ENCODE measurements at regions not wholly inside any gene's neighbourhood (a gene's known extent, or its start where the extent isn't known, plus 50 kb on each side); places are given as distances from the start of the nearest gene placed in this dataset.

DNA sequence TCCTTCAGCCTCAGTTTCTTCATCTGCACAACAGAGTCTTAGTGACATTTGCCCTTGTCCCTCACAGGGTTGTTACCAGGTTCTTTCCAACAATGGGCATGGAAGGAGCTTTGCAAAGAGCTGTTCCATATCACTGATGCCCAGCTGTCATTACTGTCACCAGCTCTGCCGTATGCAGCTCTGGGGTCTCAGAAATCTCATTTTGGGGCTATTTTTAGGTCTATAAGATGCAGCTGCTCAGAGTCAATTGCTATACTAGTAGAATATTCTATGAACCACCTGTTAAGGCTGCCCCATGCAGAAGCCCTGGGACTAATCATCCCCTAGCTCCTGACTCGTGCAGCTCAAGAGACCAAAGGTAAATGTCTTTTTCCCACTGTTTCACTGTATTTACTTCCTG lies 105.1 kb upstream of the TNPO1 start:
- Histone ChIP-seq H3K4me3 (no peak overlapping the region), H3K9me2 (ENCODE audit: insufficient read depth) (no peaks in the 10 kb centered on the region), H3K36me3 (ENCODE audit: insufficient read depth) (no peaks in the 10 kb centered on the region), H4K20me1 (replicated peaks; ENCODE audit: insufficient read depth) (no peaks in the 10 kb centered on the region), H3K27me3 (ENCODE audit: insufficient read depth) (no peaks in the 10 kb centered on the region), H2AFZ (no peak overlapping the region), H3K4me2 (no peak overlapping the region), H3K27ac (ENCODE audit: low read depth) (no peak overlapping the region), H3K79me2 (replicated peaks; ENCODE audit: insufficient read depth) (no peaks in the 10 kb centered on the region), H3K4me1 (ENCODE audit: insufficient read depth) (no peaks in the 10 kb centered on the region), H3F3A (replicated peaks; ENCODE audit: low read depth) (no peaks in the 10 kb centered on the region)
- no peaks in the 10 kb centered on the region; the same call in 2 of the 3 replicates for H3K4me1 Mint-ChIP-seq
- TF ChIP-seq, protein P1, sequence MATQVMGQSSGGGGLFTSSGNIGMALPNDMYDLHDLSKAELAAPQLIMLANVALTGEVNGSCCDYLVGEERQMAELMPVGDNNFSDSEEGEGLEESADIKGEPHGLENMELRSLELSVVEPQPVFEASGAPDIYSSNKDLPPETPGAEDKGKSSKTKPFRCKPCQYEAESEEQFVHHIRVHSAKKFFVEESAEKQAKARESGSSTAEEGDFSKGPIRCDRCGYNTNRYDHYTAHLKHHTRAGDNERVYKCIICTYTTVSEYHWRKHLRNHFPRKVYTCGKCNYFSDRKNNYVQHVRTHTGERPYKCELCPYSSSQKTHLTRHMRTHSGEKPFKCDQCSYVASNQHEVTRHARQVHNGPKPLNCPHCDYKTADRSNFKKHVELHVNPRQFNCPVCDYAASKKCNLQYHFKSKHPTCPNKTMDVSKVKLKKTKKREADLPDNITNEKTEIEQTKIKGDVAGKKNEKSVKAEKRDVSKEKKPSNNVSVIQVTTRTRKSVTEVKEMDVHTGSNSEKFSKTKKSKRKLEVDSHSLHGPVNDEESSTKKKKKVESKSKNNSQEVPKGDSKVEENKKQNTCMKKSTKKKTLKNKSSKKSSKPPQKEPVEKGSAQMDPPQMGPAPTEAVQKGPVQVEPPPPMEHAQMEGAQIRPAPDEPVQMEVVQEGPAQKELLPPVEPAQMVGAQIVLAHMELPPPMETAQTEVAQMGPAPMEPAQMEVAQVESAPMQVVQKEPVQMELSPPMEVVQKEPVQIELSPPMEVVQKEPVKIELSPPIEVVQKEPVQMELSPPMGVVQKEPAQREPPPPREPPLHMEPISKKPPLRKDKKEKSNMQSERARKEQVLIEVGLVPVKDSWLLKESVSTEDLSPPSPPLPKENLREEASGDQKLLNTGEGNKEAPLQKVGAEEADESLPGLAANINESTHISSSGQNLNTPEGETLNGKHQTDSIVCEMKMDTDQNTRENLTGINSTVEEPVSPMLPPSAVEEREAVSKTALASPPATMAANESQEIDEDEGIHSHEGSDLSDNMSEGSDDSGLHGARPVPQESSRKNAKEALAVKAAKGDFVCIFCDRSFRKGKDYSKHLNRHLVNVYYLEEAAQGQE (IDR thresholded peaks at IDR 0.05; ENCODE audit: unreplicated experiment): no peak
- no peak for TF ChIP-seq ZNF331 (CRISPR knock-in tag; IDR thresholded peaks at IDR 0.05; ENCODE audit: low read depth)
- TF ChIP-seq ZNF114 (CRISPR knock-in tag; IDR thresholded peaks at IDR 0.05): no peak
- TF ChIP-seq POLR2AphosphoS5 (IDR thresholded peaks at IDR 0.05; ENCODE audit: low read depth): no peak
- TF ChIP-seq, protein P2, sequence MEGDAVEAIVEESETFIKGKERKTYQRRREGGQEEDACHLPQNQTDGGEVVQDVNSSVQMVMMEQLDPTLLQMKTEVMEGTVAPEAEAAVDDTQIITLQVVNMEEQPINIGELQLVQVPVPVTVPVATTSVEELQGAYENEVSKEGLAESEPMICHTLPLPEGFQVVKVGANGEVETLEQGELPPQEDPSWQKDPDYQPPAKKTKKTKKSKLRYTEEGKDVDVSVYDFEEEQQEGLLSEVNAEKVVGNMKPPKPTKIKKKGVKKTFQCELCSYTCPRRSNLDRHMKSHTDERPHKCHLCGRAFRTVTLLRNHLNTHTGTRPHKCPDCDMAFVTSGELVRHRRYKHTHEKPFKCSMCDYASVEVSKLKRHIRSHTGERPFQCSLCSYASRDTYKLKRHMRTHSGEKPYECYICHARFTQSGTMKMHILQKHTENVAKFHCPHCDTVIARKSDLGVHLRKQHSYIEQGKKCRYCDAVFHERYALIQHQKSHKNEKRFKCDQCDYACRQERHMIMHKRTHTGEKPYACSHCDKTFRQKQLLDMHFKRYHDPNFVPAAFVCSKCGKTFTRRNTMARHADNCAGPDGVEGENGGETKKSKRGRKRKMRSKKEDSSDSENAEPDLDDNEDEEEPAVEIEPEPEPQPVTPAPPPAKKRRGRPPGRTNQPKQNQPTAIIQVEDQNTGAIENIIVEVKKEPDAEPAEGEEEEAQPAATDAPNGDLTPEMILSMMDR (conservative IDR thresholded peaks at IDR 0.05; ENCODE audit: low read depth in 2 of 2): no peak
- TF ChIP-seq CREB1 (CRISPR knock-in tag; IDR thresholded peaks at IDR 0.05; ENCODE audit: low read depth): no peak
- TF ChIP-seq EZH2 (IDR thresholded peaks at IDR 0.05; ENCODE audit: low read depth, unreplicated experiment): no peak
- ATAC-seq (no peak), DNase-seq (ENCODE audit: low spot score) (no peak)
- H3K27ac Mint-ChIP-seq: no peak overlapping the region
- peaks cover 3% of the 10 kb centered on the region; the same call in 1 of the 3 replicates for H3K36me3 Mint-ChIP-seq (ENCODE audit: low read depth)
- no peaks in the 10 kb centered on the region for H3K27me3 Mint-ChIP-seq (ENCODE audit: insufficient read depth, low read depth, poor library complexity)
- H3K4me3 Mint-ChIP-seq: no peak overlapping the region
- H3K9me3 Mint-ChIP-seq: peaks cover 6% of the 10 kb centered on the region

DNA sequence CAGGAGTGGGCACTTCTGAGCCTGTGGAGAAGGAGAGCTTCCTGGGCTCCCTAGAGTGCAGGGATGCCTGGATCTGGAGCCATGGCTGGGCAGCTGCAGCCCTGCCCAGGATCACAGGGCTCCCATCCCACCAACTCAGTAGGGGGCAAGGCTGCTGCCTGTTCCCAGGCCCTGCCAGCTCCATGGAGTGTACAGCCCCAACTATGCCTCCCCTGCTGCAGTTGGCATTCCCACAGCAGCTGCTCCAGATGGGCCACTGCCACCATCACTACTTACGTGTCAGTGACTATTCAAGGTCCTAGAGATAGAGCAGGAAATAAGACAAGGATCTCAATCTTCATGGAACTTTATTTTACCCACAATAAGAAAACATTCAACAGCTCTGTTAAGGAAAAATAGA lies 107.1 kb upstream of the TNPO1 start:
- H3K4me1 Mint-ChIP-seq: no peaks in the 10 kb centered on the region; the same call in 2 of the 3 replicates
- H2AFZ ChIP-seq: no peak overlapping the region
- no peak for TF ChIP-seq ZNF331 (CRISPR knock-in tag; IDR thresholded peaks at IDR 0.05; ENCODE audit: low read depth)
- no peak for TF ChIP-seq ZNF114 (CRISPR knock-in tag; IDR thresholded peaks at IDR 0.05)
- TF ChIP-seq, protein P2 (conservative IDR thresholded peaks at IDR 0.05; ENCODE audit: low read depth in 2 of 2): no peak
- no peak for TF ChIP-seq NANOG (IDR thresholded peaks at IDR 0.05; ENCODE audit: borderline replicate concordance)
- no peak for TF ChIP-seq POLR2AphosphoS5 (IDR thresholded peaks at IDR 0.05; ENCODE audit: low read depth)
- TF ChIP-seq JUNB (IDR thresholded peaks at IDR 0.05; ENCODE audit: unreplicated experiment): no peak
- no peak for TF ChIP-seq ETS1 (IDR thresholded peaks at IDR 0.05)
- TF ChIP-seq EZH2phosphoT487 (IDR thresholded peaks at IDR 0.05; ENCODE audit: unreplicated experiment): no peak
- TF ChIP-seq, protein P1 (IDR thresholded peaks at IDR 0.05; ENCODE audit: unreplicated experiment): no peak

More for the DNA sequence above, 107.1 kb upstream of the TNPO1 start:
- H3K79me2 ChIP-seq (replicated peaks; ENCODE audit: insufficient read depth): no peaks in the 10 kb centered on the region
- no peak overlapping the region for H3K4me3 ChIP-seq
- H4K20me1 ChIP-seq (replicated peaks; ENCODE audit: insufficient read depth): no peaks in the 10 kb centered on the region
- H3K36me3 ChIP-seq (ENCODE audit: insufficient read depth): no peaks in the 10 kb centered on the region
- DNase-seq (ENCODE audit: low spot score) (no peak), ATAC-seq (no peak)
- H3F3A ChIP-seq (replicated peaks; ENCODE audit: low read depth): no peaks in the 10 kb centered on the region
- no peaks in the 10 kb centered on the region for H3K27me3 Mint-ChIP-seq (ENCODE audit: insufficient read depth, low read depth, poor library complexity)
- H3K9me2 ChIP-seq (ENCODE audit: insufficient read depth): no peaks in the 10 kb centered on the region
- H3K27ac Mint-ChIP-seq: no peak overlapping the region
- no peaks in the 10 kb centered on the region for H3K4me1 ChIP-seq (ENCODE audit: insufficient read depth)
- H3K27me3 ChIP-seq (ENCODE audit: insufficient read depth): no peaks in the 10 kb centered on the region
- no peak overlapping the region for H3K4me3 Mint-ChIP-seq
- H3K9me3 Mint-ChIP-seq: peaks cover 6% of the 10 kb centered on the region
- no peak overlapping the region for H3K4me2 ChIP-seq
- H3K27ac ChIP-seq (ENCODE audit: low read depth): no peak overlapping the region
- H3K36me3 Mint-ChIP-seq (ENCODE audit: low read depth): peaks cover 3% of the 10 kb centered on the region; the same call in 1 of the 3 replicates
